ENCODE measurements at regions not wholly inside any gene's neighbourhood (a gene's known extent, or its start where the extent isn't known, plus 50 kb on each side); places are given as distances from the start of the nearest gene placed in this dataset.

DNA sequence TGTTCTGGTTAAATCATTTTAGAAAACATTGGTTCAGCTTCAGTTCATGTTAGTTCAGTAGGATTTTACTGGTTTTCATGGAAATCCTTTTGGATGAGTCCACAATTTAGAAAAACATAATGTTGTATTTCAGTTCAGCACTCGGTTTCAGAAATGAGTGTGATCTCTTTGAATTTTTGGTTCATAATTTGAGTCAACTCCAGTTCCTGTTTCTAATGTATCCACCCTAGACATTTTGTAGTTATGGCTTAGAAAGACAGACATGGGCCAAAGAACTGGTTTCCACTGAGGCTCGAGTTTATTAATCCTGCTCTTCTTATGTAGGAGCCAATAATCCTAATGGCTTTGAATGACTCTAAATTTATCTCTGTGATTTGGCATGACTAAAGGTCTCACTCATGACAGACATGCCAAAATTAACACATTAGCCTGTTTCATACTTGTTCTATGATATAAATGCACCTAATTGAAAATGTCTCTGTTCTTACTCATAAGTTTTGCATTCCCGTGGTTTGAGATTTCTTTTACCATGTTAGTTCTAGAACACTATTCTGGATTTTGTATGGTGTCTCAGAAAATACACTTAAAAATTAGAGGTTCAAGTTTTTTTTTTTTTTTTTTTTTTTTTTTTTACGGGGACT lies 82.3 kb upstream of the SPRED2 start:
- Histone ChIP-seq H3K9me3 (no peaks in the 10 kb centered on the region), H3K27ac (no peak overlapping the region), H3K4me1 (no peaks in the 10 kb centered on the region), H3K27me3 (no peaks in the 10 kb centered on the region), H3K36me3 (replicated peaks in 1 of 2; ENCODE audit: insufficient read depth in 1 of 2, low read depth in 2 of 2) (no peaks in the 10 kb centered on the region), H3K4me3 (no peak overlapping the region)
- intact Hi-C loops (cut with DNase I): no loop called here
- WGBS, 2 donors: 84 to 86% methylated on average over 4 of the region's 4 CpGs
- ATAC-seq (no peak), DNase-seq (no peak)
- TF ChIP-seq, protein P1, sequence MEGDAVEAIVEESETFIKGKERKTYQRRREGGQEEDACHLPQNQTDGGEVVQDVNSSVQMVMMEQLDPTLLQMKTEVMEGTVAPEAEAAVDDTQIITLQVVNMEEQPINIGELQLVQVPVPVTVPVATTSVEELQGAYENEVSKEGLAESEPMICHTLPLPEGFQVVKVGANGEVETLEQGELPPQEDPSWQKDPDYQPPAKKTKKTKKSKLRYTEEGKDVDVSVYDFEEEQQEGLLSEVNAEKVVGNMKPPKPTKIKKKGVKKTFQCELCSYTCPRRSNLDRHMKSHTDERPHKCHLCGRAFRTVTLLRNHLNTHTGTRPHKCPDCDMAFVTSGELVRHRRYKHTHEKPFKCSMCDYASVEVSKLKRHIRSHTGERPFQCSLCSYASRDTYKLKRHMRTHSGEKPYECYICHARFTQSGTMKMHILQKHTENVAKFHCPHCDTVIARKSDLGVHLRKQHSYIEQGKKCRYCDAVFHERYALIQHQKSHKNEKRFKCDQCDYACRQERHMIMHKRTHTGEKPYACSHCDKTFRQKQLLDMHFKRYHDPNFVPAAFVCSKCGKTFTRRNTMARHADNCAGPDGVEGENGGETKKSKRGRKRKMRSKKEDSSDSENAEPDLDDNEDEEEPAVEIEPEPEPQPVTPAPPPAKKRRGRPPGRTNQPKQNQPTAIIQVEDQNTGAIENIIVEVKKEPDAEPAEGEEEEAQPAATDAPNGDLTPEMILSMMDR (IDR thresholded peaks at IDR 0.05): no peak

- H3K27ac ChIP-seq: no peak overlapping the region
- TF ChIP-seq, protein P1 (IDR thresholded peaks at IDR 0.05): no peak
- no peaks in the 10 kb centered on the region for H3K4me1 ChIP-seq
- H3K4me3 ChIP-seq: no peak overlapping the region
- H3K27me3 ChIP-seq: no peaks in the 10 kb centered on the region
- intact Hi-C loops (cut with DNase I): no loop called here
- WGBS, 2 donors: 95 to 97% methylated on average over 5 of the region's 5 CpGs
- ATAC-seq (no peak), DNase-seq (no peak)
- H3K36me3 ChIP-seq (replicated peaks in 1 of 2; ENCODE audit: insufficient read depth in 1 of 2, low read depth in 2 of 2): no peaks in the 10 kb centered on the region
- no peaks in the 10 kb centered on the region for H3K9me3 ChIP-seq
Observed at GRCh38 chr2:65512783-65513182, 80.4 kb upstream of the SPRED2 start.

DNA sequence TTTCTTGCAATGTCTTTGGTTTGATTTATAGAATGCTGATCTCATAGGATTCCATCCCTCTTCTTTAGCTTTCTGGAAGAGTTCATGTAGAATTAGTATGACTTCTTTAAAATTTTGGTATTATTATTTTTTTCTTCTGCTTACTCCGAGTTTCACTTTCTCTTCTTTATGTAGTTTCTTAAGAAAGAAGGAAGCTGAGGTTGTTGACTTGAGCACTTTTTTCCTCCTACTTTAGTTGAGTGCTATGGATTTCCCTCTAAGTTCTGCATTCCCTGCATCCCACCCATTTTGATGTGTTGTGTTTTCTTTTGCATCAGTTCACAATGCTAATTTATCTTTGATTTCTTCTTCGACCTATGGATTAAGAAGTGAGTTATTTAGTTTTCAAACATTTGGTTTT lies 78.9 kb upstream of the SPRED2 start:
- intact Hi-C loops (cut with DNase I): no loop called here
- Histone ChIP-seq H3K9me3 (no peaks in the 10 kb centered on the region), H3K4me3 (no peak overlapping the region), H3K36me3 (replicated peaks in 1 of 2; ENCODE audit: insufficient read depth in 1 of 2, low read depth in 2 of 2) (no peaks in the 10 kb centered on the region), H3K27ac (no peak overlapping the region), H3K27me3 (no peaks in the 10 kb centered on the region), H3K4me1 (no peaks in the 10 kb centered on the region)
- TF ChIP-seq, protein P1 (IDR thresholded peaks at IDR 0.05): no peak
- no peak for TF ChIP-seq POLR2A (IDR thresholded peaks at IDR 0.05)
- 80 to 83% methylated on average over 2 of the region's 2 CpGs for WGBS, 2 donors
- ATAC-seq (no peak), DNase-seq (no peak)

DNA sequence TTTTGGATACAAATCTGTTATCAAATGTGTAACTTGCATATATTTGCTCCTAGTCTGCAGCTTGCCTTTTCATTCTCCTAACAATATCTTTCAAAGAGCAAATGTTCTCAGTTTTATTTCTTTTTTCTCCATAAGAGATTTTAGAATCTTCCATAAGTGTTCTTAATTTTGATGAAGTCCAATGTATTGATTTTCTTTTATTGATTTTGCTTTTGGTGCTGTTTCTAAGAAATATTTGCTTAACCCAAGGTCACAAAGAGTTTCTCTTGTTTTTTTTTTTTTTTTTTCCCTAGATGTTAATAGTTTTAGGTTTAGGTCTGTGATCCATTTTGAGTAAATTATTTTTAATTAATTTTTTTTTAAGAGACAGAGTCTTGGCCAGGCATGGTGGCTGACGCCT lies 75.8 kb upstream of the SPRED2 start:
- DNase-seq: no peak
- Histone ChIP-seq H3K36me3 (replicated peaks in 1 of 2; ENCODE audit: insufficient read depth in 1 of 2, low read depth in 2 of 2) (no peaks in the 10 kb centered on the region), H3K4me1 (no peaks in the 10 kb centered on the region), H3K27ac (no peak overlapping the region), H3K27me3 (no peaks in the 10 kb centered on the region), H3K9me3 (no peaks in the 10 kb centered on the region), H3K4me3 (no peak overlapping the region)
- no peak for ATAC-seq
- intact Hi-C loops (cut with DNase I): no loop called here
- 90 to 100% methylated on average over 1 of the region's 1 CpG for WGBS, 2 donors
- TF ChIP-seq, protein P1 (IDR thresholded peaks at IDR 0.05): no peak
- no peak for TF ChIP-seq POLR2A (IDR thresholded peaks at IDR 0.05)
